ENCODE measurements at regions not wholly inside any gene's neighbourhood (a gene's known extent, or its start where the extent isn't known, plus 50 kb on each side); places are given as distances from the start of the nearest gene placed in this dataset.

- no peaks in the 10 kb centered on the region for H3K36me3 ChIP-seq (ENCODE audit: control insufficient read depth, low read depth, low read length)
- no peak overlapping the region for H3K9ac ChIP-seq (ENCODE audit: low read length)
- no peaks in the 10 kb centered on the region for H3K4me1 ChIP-seq (ENCODE audit: control insufficient read depth, low read depth, low read length)
- no peak overlapping the region for H3K27ac ChIP-seq (ENCODE audit: low read length)
- H3K9me3 ChIP-seq (ENCODE audit: control insufficient read depth, low read depth, low read length): no peaks in the 10 kb centered on the region
- no peaks in the 10 kb centered on the region for H3K27me3 ChIP-seq (ENCODE audit: control insufficient read depth, insufficient read depth, low read length)
- H3K4me3 ChIP-seq (ENCODE audit: low read length): no peak overlapping the region
Observed at GRCh38 chr6:81511423-81511822, 241.1 kb downstream of the TENT5A start.

DNA sequence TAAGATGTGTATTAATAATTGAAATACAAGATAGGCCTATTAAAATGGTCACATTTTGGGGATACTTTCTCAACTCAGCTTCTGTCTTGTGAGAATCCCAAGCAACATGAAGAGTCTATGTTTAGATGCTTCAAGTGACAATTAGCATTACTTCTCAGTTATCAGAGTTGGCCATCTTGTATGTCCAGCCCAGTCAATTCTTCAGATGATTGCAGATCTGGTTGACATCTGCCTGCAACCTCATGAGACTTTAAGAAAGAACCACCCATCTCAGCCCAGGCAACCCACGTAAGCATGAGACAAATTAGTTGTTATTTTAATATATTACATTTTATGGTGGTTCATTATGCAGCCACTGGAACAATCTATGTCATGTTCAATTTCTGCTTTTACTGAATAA is 256.5 kb downstream of the TENT5A start:
- no peaks in the 10 kb centered on the region for H3K36me3 ChIP-seq (ENCODE audit: control insufficient read depth, low read depth, low read length)
- no peaks in the 10 kb centered on the region for H3K27me3 ChIP-seq (ENCODE audit: control insufficient read depth, insufficient read depth, low read length)
- H3K9ac ChIP-seq (ENCODE audit: low read length): no peak overlapping the region
- H3K9me3 ChIP-seq (ENCODE audit: control insufficient read depth, low read depth, low read length): no peaks in the 10 kb centered on the region
- H3K4me3 ChIP-seq (ENCODE audit: low read length): no peak overlapping the region
- no peaks in the 10 kb centered on the region for H3K4me1 ChIP-seq (ENCODE audit: control insufficient read depth, low read depth, low read length)
- H3K27ac ChIP-seq (ENCODE audit: low read length): no peak overlapping the region

GRCh38 chr6:81491454-81492101 is 260.9 kb downstream of the TENT5A start:
- Histone ChIP-seq H3K9me3 (ENCODE audit: control insufficient read depth, low read depth, low read length) (no peaks in the 10 kb centered on the region), H3K36me3 (ENCODE audit: control insufficient read depth, low read depth, low read length) (no peaks in the 10 kb centered on the region), H3K4me1 (ENCODE audit: control insufficient read depth, low read depth, low read length) (no peaks in the 10 kb centered on the region), H3K9ac (ENCODE audit: low read length) (no peak overlapping the region), H3K27me3 (ENCODE audit: control insufficient read depth, insufficient read depth, low read length) (no peaks in the 10 kb centered on the region), H3K4me3 (ENCODE audit: low read length) (no peak overlapping the region), H3K27ac (ENCODE audit: low read length) (no peak overlapping the region)

- Histone ChIP-seq H3K9ac (ENCODE audit: low read length) (no peak overlapping the region), H3K4me1 (ENCODE audit: control insufficient read depth, low read depth, low read length) (no peaks in the 10 kb centered on the region), H3K27ac (ENCODE audit: low read length) (no peak overlapping the region), H3K9me3 (ENCODE audit: control insufficient read depth, low read depth, low read length) (no peaks in the 10 kb centered on the region), H3K27me3 (ENCODE audit: control insufficient read depth, insufficient read depth, low read length) (no peaks in the 10 kb centered on the region), H3K36me3 (ENCODE audit: control insufficient read depth, low read depth, low read length) (no peaks in the 10 kb centered on the region), H3K4me3 (ENCODE audit: low read length) (no peak overlapping the region)
Observed at GRCh38 chr6:81487489-81487888, 265.0 kb downstream of the TENT5A start.

- Histone ChIP-seq H3K36me3 (ENCODE audit: control insufficient read depth, low read depth, low read length) (no peaks in the 10 kb centered on the region), H3K27me3 (ENCODE audit: control insufficient read depth, insufficient read depth, low read length) (no peaks in the 10 kb centered on the region), H3K9me3 (ENCODE audit: control insufficient read depth, low read depth, low read length) (no peaks in the 10 kb centered on the region)
Observed at GRCh38 chr6:81486234-81486633, 266.2 kb downstream of the TENT5A start.

DNA sequence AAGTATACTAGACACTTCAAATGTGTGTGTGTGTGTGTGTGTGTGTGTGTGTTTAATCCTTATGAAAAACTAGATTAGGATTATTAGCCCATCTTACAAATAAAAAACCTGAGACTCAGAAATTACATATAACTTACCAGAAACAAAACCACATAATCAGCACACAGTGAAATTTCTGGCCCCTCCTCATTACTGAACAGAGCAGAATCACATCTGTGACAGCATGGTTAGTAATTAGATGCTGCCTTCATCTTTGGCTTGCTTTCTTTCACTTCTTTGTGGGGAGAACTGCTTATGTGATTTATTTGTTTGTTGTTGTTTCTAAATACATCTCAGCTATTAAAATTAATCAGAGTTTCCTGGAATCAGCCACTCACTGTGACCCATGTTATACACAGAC is 267.1 kb downstream of the TENT5A start:
- H3K36me3 ChIP-seq (ENCODE audit: control insufficient read depth, low read depth, low read length): no peaks in the 10 kb centered on the region
- H3K4me1 ChIP-seq (ENCODE audit: control insufficient read depth, low read depth, low read length): no peaks in the 10 kb centered on the region
- no peaks in the 10 kb centered on the region for H3K9me3 ChIP-seq (ENCODE audit: control insufficient read depth, low read depth, low read length)
- H3K27me3 ChIP-seq (ENCODE audit: control insufficient read depth, insufficient read depth, low read length): no peaks in the 10 kb centered on the region
- no peak overlapping the region for H3K9ac ChIP-seq (ENCODE audit: low read length)
- H3K4me3 ChIP-seq (ENCODE audit: low read length): no peak overlapping the region
- no peak overlapping the region for H3K27ac ChIP-seq (ENCODE audit: low read length)

More at GRCh38 chr6:81486234-81486633, 266.2 kb downstream of the TENT5A start:
- H3K27ac ChIP-seq (ENCODE audit: low read length): no peak overlapping the region
- no peak overlapping the region for H3K4me3 ChIP-seq (ENCODE audit: low read length)
- no peak overlapping the region for H3K9ac ChIP-seq (ENCODE audit: low read length)
- no peaks in the 10 kb centered on the region for H3K4me1 ChIP-seq (ENCODE audit: control insufficient read depth, low read depth, low read length)

- no peak overlapping the region for H3K9ac ChIP-seq (ENCODE audit: low read length)
- H3K27me3 ChIP-seq (ENCODE audit: control insufficient read depth, insufficient read depth, low read length): no peaks in the 10 kb centered on the region
- no peak overlapping the region for H3K27ac ChIP-seq (ENCODE audit: low read length)
- H3K4me1 ChIP-seq (ENCODE audit: control insufficient read depth, low read depth, low read length): no peaks in the 10 kb centered on the region
- no peak overlapping the region for H3K4me3 ChIP-seq (ENCODE audit: low read length)
- H3K36me3 ChIP-seq (ENCODE audit: control insufficient read depth, low read depth, low read length): no peaks in the 10 kb centered on the region
- H3K9me3 ChIP-seq (ENCODE audit: control insufficient read depth, low read depth, low read length): no peaks in the 10 kb centered on the region
Observed at GRCh38 chr6:81484251-81484650, 268.2 kb downstream of the TENT5A start.

- H3K9me3 ChIP-seq (ENCODE audit: control insufficient read depth, low read depth, low read length): no peaks in the 10 kb centered on the region
- H3K9ac ChIP-seq (ENCODE audit: low read length): no peak overlapping the region
- no peak overlapping the region for H3K27ac ChIP-seq (ENCODE audit: low read length)
- no peak overlapping the region for H3K4me3 ChIP-seq (ENCODE audit: low read length)
- no peaks in the 10 kb centered on the region for H3K4me1 ChIP-seq (ENCODE audit: control insufficient read depth, low read depth, low read length)
- H3K27me3 ChIP-seq (ENCODE audit: control insufficient read depth, insufficient read depth, low read length): no peaks in the 10 kb centered on the region
- no peaks in the 10 kb centered on the region for H3K36me3 ChIP-seq (ENCODE audit: control insufficient read depth, low read depth, low read length)
Observed at GRCh38 chr6:81480139-81480538, 272.3 kb downstream of the TENT5A start.

DNA sequence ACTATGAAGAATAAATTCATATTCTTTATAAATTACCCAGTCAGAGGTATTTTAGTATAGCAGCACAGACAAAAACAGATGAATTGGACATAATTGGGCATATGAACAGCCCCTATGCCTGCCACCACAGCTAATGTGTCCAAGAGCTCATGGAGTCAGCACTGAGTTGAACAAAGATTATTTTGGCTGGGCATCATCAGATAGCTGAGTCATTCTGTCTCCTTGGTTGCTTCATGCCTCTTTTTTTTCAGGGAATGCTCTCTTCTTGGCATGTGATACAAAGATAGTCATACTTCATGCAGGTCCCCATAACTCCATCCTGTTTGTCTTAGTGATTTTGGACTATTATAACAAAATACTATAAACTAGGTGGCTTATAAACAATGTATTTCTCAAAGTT is 275.6 kb downstream of the TENT5A start:
- H3K4me3 ChIP-seq (ENCODE audit: low read length): no peak overlapping the region
- no peaks in the 10 kb centered on the region for H3K36me3 ChIP-seq (ENCODE audit: control insufficient read depth, low read depth, low read length)
- no peaks in the 10 kb centered on the region for H3K4me1 ChIP-seq (ENCODE audit: control insufficient read depth, low read depth, low read length)
- no peaks in the 10 kb centered on the region for H3K27me3 ChIP-seq (ENCODE audit: control insufficient read depth, insufficient read depth, low read length)
- no peaks in the 10 kb centered on the region for H3K9me3 ChIP-seq (ENCODE audit: control insufficient read depth, low read depth, low read length)
- H3K27ac ChIP-seq (ENCODE audit: low read length): no peak overlapping the region
- H3K9ac ChIP-seq (ENCODE audit: low read length): no peak overlapping the region

DNA sequence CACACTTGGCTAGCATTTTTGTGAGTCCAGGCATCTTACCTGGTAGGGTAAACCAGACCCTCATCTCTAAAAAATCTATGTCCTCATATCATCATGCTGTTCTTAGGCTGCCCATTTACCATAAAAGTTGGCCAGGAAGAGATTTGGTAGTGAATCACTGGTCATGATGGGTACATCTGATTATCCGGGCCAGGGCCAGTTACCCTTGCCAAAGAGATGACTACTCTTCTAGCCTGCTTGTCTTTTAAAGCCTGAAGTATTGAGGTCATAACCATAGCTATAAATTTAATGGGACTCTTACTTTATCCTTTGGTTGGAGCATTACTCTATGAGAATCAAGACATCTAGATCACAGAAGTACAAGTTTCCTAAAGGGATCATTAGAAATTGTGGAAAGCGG is 276.8 kb downstream of the TENT5A start:
- no peak overlapping the region for H3K27ac ChIP-seq (ENCODE audit: low read length)
- H3K4me1 ChIP-seq (ENCODE audit: control insufficient read depth, low read depth, low read length): no peaks in the 10 kb centered on the region
- no peak overlapping the region for H3K4me3 ChIP-seq (ENCODE audit: low read length)
- H3K9ac ChIP-seq (ENCODE audit: low read length): no peak overlapping the region
- H3K9me3 ChIP-seq (ENCODE audit: control insufficient read depth, low read depth, low read length): no peaks in the 10 kb centered on the region
- no peaks in the 10 kb centered on the region for H3K36me3 ChIP-seq (ENCODE audit: control insufficient read depth, low read depth, low read length)
- no peaks in the 10 kb centered on the region for H3K27me3 ChIP-seq (ENCODE audit: control insufficient read depth, insufficient read depth, low read length)

DNA sequence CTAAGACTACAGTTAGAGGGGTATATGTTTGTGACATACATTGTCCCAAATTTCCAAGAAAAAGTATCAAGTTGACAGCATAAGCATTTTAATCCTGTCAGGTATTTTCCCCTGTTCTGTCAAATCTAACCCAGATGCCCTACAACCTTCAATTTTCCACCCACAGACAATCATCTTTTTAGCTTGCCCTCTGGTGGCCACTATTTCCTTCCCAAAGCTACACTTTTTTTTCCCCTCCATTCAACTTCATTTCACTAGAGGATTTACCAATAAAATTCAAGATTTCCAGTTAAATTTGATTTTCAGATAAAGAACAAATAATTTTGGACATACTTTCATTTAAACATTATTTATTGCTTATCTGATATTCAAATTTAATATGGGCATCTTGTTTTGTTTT is 286.6 kb downstream of the TENT5A start:
- H3K27me3 ChIP-seq (ENCODE audit: control insufficient read depth, insufficient read depth, low read length): no peaks in the 10 kb centered on the region
- H3K36me3 ChIP-seq (ENCODE audit: control insufficient read depth, low read depth, low read length): no peaks in the 10 kb centered on the region
- no peaks in the 10 kb centered on the region for H3K9me3 ChIP-seq (ENCODE audit: control insufficient read depth, low read depth, low read length)

DNA sequence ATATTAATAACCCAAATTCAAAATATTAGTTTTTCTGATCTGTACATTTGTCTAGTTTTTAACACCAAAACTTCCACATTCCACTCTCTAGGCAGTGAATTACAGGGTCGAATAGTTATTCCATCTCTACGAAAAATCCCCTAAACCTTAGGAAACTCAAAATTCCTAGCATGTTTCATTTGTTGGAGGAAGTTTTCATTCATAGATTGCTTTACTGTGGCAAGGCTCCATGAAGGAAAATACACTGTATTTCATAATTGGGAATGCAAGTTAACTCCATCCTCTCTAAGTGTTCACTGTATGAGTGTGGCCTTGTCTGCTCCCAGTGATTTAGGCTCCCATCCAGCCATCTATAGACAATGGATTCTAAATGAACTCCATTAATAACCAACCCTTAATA is 296.1 kb downstream of the TENT5A start:
- Histone ChIP-seq H3K27ac (ENCODE audit: low read length) (no peak overlapping the region), H3K27me3 (ENCODE audit: control insufficient read depth, insufficient read depth, low read length) (no peaks in the 10 kb centered on the region), H3K36me3 (ENCODE audit: control insufficient read depth, low read depth, low read length) (no peaks in the 10 kb centered on the region), H3K4me1 (ENCODE audit: control insufficient read depth, low read depth, low read length) (no peaks in the 10 kb centered on the region), H3K9ac (ENCODE audit: low read length) (no peak overlapping the region), H3K9me3 (ENCODE audit: control insufficient read depth, low read depth, low read length) (no peaks in the 10 kb centered on the region), H3K4me3 (ENCODE audit: low read length) (no peak overlapping the region)

More for the DNA sequence above, 286.6 kb downstream of the TENT5A start:
- Histone ChIP-seq H3K4me1 (ENCODE audit: control insufficient read depth, low read depth, low read length) (no peaks in the 10 kb centered on the region), H3K27ac (ENCODE audit: low read length) (no peak overlapping the region), H3K9ac (ENCODE audit: low read length) (no peak overlapping the region), H3K4me3 (ENCODE audit: low read length) (no peak overlapping the region)

Data from iPS-18a (cell line).